HG03108 (cell line): ENCODE measurements at regions not wholly inside any gene's neighbourhood (a gene's known extent, or its start where the extent isn't known, plus 50 kb on each side); places are given as distances from the start of the nearest gene placed in this dataset.
"Not testable (repeated sequence)": the region's sequence is repeated elsewhere in the genome, so short reads cannot be mapped to it uniquely, and the experiment has no call there.

Source experiments
- ATAC-seq: cut with Tn5 transposase; IDR thresholded peaks from one replicate; pipeline ENCODE4 v1.9.1; 2021; ENCODE audit warnings: moderate library complexity; ENCODE audit not compliant: unreplicated experiment

DNA sequence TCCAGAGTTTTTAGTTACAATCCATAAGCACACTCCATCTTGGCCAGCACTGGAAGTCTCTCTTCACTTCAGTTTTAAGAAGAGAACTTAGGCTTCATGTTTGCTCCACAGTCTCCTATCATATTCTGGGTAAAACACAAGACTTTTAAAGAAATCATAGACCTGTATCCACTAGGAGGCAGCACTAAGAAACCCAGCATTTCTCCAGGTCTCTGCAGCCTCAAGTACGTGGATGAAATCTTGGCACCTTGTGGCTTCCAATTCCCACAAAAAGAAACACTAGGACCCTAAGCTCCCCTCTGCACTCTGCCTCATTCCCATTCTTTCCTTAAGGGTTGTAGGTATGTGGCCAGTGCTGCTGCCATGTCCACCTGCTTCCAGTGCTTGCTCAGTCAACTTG is 367.3 kb upstream of the CASK start:
- ATAC-seq = no peak

- no peak for ATAC-seq
Observed at GRCh38 chrX:42289492-42290385, 366.4 kb upstream of the CASK start.

- ATAC-seq = not testable (repeated sequence)
Observed at GRCh38 chrX:42285681-42286080, 362.3 kb upstream of the CASK start.

DNA sequence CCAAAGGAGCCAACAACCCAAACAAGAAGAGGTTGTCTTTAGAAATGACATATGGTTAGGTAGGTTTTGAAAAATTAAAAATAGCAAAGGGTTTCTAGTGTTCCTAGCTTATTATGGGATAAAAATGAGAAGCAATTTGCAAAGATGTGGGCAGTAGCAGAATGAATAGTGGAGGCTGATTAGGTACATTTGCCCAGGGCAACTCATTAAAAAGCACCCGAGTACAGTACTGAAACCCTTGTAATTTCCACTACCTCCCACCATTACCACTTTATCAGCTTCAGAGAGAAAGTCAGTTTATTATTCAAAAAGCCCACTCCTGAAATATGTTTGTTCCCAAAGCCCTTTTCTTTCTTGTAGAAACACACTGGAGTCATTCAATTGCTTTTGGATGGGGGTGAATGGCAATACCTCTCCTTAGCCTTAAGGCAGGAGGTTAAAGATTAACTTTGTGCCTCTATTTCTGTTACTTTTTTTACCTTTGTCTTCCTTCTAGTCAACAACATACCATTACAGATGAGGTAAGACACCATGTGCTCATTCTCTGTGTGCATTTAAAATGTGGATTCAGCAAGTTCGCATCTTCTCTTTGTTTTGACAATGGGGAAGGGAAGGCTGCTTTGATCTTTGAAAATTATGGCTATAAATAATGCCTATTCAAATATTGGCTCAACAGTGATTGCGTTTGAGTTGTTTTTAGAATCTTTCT is 353.8 kb upstream of the CASK start:
- ATAC-seq = no peak

- no peak for ATAC-seq
Observed at GRCh38 chrX:42274151-42274550, 350.8 kb upstream of the CASK start.

GRCh38 chrX:42273387-42273786 is 350.0 kb upstream of the CASK start:
- no peak for ATAC-seq

DNA sequence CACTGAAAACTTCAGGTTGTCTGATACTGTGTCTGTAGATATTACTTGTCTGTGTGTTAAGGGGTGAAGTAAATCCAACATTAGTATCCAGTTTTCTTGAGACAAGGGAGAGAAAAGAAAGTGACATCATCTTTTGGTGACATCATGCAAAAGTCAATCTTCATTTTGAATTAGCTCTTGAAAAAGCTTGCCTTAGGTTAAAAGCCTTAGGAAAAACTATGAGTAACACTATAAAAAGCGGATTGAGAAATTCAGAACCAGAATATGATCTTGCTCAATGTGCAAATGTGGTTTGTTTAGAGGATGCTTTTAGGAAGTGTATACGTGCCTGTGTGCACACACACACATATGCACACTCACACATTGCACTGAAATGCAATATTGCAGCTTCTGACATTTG is 345.8 kb upstream of the CASK start:
- ATAC-seq = no peak

- ATAC-seq = no peak
Observed at GRCh38 chrX:42260854-42261253, 337.5 kb upstream of the CASK start.

- ATAC-seq = no peak
Observed at GRCh38 chrX:42248226-42248625, 324.9 kb upstream of the CASK start.

- ATAC-seq = no peak
Observed at GRCh38 chrX:42247241-42247640, 323.9 kb upstream of the CASK start.

- no peak for ATAC-seq
Observed at GRCh38 chrX:42246814-42247213, 323.5 kb upstream of the CASK start.

DNA sequence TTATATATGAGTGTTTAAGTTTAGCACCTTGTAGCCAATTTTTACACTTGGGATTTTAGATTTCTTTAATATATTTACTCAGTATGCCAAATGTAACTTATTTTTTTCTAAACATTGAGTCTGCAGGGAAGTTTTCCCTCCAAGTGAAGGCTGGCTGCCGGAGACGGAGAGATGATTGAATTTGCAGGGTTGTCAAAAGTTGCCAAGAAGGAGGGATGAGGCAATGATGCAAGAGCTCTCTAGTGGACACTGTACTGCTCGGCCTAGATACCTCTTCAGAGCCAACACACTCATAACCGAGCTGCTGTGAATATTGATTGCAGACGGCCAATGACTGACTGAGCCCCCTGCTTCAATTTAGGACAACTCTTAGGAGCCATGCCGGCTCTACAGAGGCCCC is 318.6 kb upstream of the CASK start:
- no peak for ATAC-seq

DNA sequence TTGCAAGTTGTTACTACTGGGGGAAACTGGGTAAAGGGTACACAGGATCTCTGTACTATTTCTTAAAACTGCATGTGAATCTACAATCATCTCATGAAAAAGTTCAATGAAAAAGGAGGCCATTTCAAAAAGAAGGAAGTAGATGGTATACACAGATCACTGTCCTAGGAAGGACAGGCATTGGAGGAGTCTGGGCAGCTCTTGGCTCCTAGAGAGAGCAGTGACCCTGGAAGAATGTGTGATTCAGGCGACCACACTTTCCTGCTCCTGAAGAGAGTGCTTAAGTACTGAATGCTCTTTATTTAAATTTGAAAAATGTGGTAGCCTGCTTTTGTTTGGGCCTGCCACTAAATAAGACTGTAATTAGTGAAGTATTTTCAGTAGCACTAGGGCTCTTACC is 318.1 kb upstream of the CASK start:
- no peak for ATAC-seq

DNA sequence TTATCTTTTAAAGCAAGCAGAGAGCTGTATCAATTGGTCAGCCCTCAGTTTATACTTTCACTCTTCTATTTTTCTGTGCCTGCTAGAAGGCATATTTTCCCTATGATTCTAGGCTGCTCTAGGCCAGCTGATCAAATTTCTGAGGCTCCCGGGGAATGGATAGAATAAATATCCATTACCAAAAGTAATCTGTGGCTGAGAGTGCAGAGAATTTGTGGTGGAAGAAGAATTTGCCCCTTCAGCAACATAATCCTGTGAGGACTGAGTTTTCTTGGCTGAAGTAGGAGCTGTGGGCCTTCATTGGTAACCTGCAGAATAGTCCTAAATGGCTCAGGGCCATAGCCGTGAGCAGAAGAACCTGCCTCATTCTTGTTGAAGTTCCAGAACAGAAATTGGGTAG is 314.6 kb upstream of the CASK start:
- ATAC-seq = no peak

DNA sequence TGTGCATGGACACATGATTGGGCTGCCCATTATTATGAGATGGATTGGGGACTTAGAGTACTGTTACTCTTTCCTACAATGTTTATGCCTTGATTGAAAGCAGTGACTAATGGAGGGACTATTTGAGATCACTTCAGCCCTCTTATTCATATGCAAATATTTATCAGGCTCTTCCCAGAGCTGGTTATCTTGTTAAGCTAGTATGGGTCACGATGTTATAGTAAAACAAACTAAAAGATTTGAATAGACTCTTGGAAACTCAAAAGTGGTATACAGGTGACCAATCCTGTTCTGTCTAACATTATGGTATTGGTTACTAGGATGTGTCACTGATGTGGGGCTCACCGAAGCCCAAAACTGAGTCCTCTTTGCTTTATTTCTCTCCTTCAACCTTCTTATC is 306.2 kb upstream of the CASK start:
- ATAC-seq = no peak

GRCh38 chrX:42220666-42221065 is 297.3 kb upstream of the CASK start:
- no peak for ATAC-seq

GRCh38 chrX:42220083-42220482 is 296.7 kb upstream of the CASK start:
- ATAC-seq = no peak

- ATAC-seq = no peak
Observed at GRCh38 chrX:42219231-42219630, 295.9 kb upstream of the CASK start.

DNA sequence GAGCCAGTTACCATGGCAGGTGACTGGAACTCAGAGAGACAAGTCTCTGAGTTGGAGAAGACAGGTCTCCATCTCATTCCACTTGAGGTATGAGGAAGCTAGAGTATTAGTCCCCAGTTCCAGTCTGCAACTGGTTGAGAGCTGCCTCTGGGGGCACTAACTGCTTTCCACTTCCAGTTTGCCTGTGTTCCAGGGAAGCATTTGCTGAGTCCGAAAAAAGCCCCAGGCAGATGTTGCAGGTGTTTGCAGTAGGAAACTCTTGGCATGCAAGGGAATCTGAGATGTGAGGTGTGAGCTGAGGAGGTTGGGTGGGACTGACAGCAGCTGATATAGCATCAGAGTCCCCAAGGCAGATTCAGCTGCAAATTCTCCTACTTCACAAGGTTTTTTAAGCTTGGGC is 272.2 kb upstream of the CASK start:
- no peak for ATAC-seq

GRCh38 chrX:42189576-42189975 is 266.2 kb upstream of the CASK start:
- ATAC-seq = no peak

DNA sequence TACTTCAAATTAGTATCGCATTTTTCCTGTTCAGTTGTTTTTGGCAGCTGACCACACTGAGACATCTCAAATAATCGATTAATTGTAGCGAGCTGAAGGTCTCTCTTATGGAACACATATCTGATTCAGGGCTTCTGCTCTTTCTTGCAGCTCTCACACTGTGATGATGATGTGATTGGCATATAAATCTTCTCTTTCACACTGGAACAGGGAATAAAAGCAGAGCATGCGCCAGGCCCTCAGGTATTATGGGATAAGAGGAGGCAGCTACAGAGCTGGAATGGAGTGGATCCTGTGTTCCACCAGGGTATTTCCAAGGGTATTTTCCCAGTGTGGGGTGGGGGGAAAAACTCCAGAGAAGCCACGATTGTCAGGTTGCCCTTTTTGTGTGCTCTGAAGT is 265.4 kb upstream of the CASK start:
- no peak for ATAC-seq

DNA sequence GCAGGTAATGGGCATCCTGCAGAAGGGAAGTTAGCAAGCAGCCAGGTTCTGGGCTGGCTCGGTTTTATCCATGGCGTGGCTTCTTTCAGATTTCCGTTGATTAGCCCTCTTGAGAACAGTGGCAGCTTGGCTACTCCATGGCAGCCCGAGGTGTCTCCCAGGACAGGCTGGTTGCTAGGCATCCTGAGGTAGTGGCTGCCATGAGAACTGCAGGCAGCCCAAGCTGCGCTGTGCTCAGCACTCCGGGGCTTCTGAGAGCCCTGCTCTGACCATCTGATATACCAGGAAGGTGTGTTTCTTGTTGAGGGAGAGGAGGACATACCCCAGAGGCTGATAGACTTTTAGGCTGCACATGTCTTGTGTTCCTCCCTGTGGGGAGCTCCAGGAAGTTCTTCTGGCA is 253.4 kb upstream of the CASK start:
- ATAC-seq = no peak
